OCI-LY1 (cell line): ENCODE measurements at regions not wholly inside any gene's neighbourhood (a gene's known extent, or its start where the extent isn't known, plus 50 kb on each side); places are given as distances from the start of the nearest gene placed in this dataset.

ENCODE experiments used
- EZH2 ChIP-seq: fragments of 200-600 bp; sonication (generic), shearing (Covaris generic); IDR thresholded peaks from 2 replicates; pipeline ENCODE4 v1.8.0; 2017; ENCODE audit warnings: borderline replicate concordance, mixed run types, mild to moderate bottlenecking, antibody characterized with exemption, low read length, moderate library complexity, mixed read lengths
- TF ChIP-seq, protein P1 (sequence below): fragments of 200-600 bp; sonication (generic), shearing (Covaris generic); IDR thresholded peaks from 2 replicates; pipeline ENCODE4 v1.5.1; 2017; ENCODE audit warnings: mild to moderate bottlenecking, antibody characterized with exemption, low read length, moderate library complexity, mixed read lengths

DNA sequence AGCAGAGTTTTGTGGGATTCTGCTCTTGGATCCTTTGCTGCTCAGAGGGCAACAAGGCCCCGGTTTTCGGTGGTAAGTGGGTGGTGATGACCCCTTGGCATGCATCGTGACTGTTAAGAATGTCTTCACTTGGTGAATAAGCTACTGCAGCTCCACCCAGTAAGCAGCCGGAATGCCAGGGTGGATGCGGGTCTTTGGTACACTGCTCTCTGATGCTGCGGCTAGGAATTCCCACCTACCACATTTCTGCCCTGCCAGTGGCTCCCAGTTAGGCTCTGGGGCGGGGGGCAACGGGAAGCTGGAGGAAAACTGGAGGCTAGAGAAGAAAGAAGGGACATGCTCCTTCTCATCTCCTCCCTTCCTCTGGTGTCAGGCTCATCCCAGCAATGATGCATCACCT is 180.4 kb upstream of the GALNT2 start:
- TF ChIP-seq, protein P1, sequence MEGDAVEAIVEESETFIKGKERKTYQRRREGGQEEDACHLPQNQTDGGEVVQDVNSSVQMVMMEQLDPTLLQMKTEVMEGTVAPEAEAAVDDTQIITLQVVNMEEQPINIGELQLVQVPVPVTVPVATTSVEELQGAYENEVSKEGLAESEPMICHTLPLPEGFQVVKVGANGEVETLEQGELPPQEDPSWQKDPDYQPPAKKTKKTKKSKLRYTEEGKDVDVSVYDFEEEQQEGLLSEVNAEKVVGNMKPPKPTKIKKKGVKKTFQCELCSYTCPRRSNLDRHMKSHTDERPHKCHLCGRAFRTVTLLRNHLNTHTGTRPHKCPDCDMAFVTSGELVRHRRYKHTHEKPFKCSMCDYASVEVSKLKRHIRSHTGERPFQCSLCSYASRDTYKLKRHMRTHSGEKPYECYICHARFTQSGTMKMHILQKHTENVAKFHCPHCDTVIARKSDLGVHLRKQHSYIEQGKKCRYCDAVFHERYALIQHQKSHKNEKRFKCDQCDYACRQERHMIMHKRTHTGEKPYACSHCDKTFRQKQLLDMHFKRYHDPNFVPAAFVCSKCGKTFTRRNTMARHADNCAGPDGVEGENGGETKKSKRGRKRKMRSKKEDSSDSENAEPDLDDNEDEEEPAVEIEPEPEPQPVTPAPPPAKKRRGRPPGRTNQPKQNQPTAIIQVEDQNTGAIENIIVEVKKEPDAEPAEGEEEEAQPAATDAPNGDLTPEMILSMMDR: no peak
- no peak for TF ChIP-seq EZH2
